ENCODE measurements at regions not wholly inside any gene's neighbourhood (a gene's known extent, or its start where the extent isn't known, plus 50 kb on each side); places are given as distances from the start of the nearest gene placed in this dataset.

GRCh38 chr2:7961550-7961949 lies 720.3 kb upstream of the ID2 start:
- DNase-seq: no peak

- no peak for DNase-seq
These were observed 719.7 kb upstream of the ID2 start for GRCh38 chr2:7962161-7962560.

DNA sequence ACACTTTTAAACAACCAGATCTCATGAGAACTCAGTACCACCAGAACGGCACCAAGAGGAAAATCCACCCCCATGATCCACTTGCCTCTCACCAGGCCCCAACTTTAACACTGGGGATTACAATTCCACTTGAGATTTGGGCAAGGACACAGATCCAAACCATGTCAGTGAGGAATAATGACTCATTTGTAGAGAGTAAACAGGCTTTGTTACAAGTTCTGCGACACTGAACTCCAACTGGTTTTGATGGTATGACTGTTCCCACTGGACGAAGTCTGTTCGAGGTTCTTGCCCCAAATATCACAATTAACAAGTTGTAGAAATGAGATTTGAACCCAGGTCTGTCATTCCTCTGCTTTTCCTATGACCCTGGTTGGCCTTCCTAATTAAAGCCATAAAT lies 718.1 kb upstream of the ID2 start:
- DNase-seq: no peak

DNA sequence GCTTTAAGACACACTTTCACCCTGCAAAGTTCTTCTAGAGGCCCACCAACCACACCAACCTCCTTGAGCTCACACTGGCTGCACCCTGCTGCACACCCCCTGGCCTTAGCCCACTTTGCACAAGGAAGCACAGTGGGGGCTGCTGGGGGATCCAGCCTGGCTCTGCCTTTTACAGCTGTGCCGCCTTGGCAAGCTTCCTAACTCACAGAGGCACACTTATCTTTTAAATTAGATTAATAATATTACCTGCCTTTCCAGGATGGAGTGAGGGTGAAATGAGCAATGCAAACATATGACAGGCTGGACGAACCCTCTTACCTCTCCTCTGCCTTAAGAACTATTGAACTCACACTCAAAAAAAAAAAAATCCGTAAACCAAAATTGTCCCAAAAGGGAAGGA lies 715.8 kb upstream of the ID2 start:
- DNase-seq: no peak

- no peak for DNase-seq
These were observed 714.0 kb upstream of the ID2 start for GRCh38 chr2:7967707-7968405.

DNA sequence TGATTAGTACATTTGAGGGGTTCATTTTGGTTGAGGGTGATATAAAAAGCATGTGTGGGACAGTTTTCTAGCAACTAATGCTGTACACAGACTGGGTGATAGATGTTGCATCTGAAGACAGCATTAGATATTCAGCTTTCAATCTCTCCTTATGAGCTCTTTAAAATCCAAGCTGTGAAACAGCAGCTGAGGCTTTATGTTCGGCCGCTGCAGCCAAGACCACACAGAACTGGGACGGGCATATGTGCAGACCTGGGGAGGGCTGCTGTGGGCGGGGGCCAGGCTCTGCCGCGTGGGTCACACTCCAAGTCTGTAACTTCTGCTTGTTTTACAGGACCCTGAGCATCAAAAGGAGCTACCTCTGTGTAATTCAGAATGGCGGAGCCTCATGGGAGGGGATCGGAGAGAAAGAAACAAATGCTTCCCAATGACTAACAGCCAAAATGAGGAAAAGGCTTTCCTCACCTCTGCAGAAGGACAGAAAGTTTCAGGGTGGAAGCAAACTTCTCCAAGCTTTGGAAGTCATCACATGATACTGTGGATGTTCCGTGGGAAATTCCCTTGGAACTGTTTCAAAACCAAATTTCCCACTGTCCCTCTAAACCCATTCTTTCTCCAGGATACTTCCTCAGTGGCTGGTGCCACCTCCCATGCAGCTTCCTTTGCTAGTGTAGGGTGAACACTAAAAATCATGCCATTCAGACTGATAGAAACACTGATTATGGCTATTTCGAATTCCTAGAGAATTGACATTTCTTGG lies 711.9 kb upstream of the ID2 start:
- DNase-seq: no peak

DNA sequence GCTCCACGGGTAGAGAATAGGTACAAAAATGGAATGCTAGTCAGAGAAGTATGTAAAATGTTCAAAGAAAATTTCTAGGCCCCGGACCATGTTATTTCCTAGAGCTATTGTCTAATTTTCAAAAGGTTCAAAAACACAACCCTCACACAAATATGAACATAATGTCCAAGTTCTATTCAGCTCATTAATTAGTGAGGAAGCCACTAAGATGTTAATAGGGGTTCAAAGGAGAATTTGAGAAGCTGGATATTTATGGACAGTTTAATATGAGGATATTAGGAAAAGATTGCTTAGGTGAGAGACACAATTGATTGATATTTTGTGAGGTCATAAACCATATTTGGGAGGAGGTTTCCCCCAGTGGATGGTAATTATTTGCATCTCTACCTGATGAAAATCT lies 710.6 kb upstream of the ID2 start:
- no peak for DNase-seq

- DNase-seq: no peak
These were observed 710.0 kb upstream of the ID2 start for GRCh38 chr2:7971841-7972240.

GRCh38 chr2:7972670-7973069 lies 709.2 kb upstream of the ID2 start:
- DNase-seq: no peak

DNA sequence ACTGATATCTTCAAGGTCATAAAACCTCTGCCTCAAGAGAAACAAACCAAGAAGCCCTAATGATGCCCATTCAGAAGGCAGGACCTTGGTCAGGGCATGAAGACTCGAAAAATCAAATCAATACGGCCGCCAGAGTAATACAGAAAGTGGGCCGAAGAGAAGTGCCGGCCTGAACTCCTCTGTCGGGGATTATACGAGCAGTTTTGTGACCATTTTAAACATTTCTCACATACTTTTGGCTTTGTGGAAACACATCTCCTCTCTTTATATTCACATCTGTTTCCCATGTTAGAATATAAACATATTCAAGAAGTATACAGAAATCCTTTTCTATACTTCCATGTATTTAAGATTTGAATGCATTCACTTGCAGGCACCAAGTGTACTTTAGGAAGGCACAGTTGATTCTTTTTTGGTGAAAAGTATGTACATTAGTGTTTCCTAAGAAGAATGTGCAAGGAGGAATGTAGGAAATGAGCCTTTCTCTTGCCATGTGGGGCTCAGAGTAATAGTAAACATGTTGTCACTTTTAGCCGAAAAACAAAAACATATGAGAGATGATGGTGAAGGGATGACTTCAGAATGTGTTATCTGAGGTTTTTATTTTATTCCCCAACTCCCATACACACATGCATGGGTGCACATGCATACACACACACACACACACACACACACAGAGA lies 707.9 kb upstream of the ID2 start:
- DNase-seq: no peak

- no peak for DNase-seq
These were observed 706.9 kb upstream of the ID2 start for GRCh38 chr2:7974936-7975335.

DNA sequence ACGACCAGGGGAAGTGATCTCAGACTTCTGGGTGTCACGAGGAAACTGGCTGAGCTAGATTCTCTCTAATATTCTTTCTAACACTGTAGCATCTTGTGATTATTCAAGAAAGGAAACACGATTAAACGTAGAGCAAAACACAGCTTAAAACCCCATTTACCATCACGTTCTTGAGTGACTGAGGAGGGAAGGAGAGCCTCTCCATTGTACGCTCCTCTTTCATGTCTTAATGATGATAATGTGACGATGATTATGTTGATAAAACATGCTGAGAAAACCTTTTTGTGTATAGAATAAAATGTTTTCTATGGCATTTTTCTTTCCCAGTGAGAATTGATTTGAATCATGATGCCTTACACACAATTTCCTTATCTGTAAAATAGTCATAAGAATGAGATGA lies 705.6 kb upstream of the ID2 start:
- no peak for DNase-seq

- no peak for DNase-seq
These were observed 703.9 kb upstream of the ID2 start for GRCh38 chr2:7977981-7978380.

DNA sequence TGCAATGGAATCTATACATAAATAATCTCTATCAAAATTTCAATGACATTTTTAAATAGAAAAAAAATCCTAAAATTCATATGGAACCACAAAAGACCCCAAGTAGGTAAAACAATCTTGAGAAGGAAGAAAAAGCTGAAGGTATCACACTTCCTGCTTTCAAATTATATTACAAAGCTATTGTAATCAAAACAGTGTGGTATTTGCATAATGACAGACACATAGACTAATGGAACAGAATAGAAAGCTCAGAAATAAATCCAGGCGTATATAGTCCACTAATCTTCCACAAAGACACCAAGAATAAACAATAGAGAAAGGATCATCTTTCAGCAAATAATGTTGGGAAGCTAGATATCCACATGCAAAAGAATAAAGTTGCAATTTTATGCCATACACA lies 699.8 kb upstream of the ID2 start:
- no peak for DNase-seq

DNA sequence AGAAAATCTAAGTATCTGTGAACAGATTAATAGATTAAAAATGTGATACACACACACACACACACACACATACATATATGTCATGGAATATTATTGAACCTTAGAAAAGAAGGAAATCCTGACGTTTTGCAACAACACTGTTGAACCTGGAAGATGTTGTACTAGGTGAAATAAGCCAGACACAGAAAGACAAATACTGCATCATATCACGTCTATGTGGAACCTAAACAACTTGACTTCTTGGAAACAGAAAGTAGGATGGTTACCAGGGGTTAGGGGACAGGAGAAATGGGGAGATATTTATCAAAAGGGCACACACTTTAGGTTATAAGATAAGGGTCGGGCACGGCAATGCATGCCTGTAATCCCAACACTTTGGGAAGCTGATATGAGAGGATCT lies 698.4 kb upstream of the ID2 start:
- no peak for DNase-seq

DNA sequence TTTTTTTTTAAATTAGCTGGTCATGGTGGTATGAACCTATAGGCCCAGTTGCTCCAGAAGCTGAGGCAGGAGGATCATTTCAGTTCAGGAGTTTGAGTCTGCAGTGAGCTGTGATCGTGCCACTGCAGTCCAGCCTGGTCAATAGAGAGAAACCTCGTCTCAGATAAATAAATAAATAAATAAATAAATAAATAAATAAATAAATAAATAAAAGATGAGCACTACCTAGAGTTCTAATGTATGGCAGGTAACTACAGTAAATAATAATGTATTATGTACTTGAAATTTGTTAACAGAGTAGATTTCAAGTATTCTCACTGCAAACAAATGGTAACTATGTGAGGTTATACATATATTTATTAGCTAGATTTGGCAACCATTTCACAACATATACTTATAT lies 697.9 kb upstream of the ID2 start:
- no peak for DNase-seq

DNA sequence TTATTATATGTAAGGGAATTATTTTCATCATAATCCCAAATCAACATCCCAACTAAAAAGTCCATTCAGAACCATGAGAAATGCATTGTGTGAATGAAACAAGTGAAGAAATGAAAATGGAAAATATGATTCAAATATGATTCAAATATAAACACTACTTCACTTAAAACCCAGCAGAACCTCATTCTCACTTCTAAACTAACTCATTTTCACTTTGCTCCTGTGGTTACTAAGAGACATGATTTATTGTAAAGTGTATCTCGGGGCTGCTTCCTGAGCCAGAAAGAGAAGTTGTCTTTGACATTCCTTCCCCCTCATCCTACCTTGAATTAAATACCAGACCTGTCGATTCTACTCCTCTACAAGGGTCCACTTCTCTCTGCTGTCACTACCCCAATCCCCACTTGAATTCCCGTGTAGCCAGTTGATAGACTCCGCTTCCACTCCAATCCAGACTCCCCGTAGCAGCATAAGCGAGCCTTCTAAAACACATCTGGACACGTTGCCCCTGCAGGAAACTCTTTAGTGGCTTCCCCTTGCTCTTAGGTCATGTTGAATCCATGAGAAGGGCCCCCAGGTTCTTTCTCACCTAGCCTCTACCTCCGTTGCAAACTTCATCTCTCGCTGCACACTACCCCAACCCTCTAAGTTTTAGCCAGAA lies 697.0 kb upstream of the ID2 start:
- no peak for DNase-seq

DNA sequence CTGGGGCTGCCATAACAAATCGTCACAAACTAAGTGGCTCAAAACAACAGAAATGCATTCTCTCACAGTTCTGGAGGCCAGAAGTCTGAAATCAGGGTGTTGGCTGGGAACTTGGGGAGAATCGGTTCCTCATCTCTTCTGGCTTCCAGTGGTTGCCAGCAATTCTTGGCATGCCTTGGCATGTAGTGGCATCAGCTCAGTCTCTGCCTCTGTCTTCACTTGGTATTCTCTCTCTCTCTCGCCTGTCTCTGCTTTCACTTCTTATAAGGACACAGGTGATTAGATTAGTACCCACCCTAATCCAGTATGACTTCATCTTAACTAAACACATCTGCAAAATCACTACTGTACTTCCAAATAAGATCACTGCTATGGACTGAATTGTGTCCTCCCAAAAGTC lies 695.4 kb upstream of the ID2 start:
- no peak for DNase-seq

DNA sequence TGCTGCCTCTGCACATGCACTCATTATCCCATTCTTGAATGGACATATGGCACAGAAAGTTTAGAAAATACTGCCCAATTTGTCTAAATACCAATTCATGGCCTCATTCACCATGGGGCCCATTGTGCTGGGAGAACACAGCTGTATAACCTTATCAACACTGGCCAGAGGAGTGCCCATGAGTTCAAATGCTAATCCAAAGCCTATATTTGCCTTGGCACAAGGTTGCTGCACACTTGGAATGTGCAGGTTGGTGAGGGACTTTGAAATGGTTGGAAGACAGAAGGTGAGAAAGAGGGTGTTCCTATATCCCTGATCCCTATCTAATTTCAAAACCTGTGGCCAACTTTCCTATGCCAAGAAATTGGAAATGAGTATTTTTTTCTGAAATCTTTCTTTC lies 693.9 kb upstream of the ID2 start:
- no peak for DNase-seq

DNA sequence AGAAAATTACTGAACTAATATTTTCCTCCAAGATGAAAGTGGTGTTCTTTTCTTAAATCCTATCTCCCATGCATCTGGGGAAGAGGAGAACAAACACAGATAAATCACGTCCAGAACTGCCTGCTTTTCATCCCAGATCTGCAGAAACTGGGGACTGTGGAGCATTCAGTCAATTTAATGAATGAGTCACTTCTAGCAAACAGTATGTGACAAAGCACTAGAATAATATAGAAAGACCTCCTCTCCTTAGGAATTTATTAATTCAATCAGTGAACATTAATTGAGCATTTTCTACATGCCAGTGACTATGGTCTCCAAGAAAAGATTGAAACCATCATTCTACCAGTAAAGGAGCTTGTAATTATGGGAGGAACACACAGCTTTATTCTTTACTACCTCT lies 693.4 kb upstream of the ID2 start:
- no peak for DNase-seq

- no peak for DNase-seq
These were observed 692.0 kb upstream of the ID2 start for GRCh38 chr2:7989823-7990222.

GRCh38 chr2:7992612-7993602 lies 688.9 kb upstream of the ID2 start:
- DNase-seq: no peak
